ENCODE measurements at regions not wholly inside any gene's neighbourhood (a gene's known extent, or its start where the extent isn't known, plus 50 kb on each side); places are given as distances from the start of the nearest gene placed in this dataset.

DNA sequence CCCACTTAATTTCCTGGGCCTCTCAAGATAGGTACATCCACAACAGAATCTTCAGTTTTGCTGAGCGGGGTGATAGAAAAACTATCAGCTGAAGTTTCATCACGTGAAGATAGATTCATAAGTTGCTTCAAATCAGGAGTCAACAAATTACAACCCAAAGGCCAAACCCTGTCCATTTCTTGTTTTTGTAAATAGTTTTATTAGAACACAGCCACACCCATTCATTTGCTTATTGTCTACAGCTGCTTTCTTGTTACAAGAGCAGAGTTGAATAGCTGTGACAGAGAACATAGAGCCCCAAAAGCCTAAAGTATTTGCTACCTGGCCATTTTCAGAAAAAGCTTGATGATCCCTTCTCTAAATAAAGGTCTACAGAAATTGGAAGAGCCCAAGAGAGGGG, 300.1 kb upstream of the CDH5 start:
- no peak for DNase-seq (ENCODE audit: low spot score)

DNA sequence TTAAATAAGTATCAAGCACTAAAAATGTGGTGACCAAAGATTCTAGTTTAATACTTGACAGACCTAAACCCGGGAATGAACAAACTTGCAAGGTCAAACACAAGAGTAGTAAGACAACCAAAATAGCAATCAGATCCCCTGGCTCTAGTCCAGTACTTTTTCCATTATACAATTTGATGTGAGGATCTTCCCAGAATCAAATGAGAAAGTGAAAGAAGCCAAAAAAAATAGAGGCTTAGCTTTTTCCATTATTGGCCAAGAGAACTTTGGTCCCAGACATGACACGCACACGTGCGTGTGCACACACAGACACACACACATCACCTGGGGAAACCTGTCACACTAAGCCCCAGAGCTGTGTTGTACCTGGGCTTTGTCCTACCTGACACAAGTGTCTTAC, 300.6 kb upstream of the CDH5 start:
- no peak for DNase-seq (ENCODE audit: low spot score)

DNA sequence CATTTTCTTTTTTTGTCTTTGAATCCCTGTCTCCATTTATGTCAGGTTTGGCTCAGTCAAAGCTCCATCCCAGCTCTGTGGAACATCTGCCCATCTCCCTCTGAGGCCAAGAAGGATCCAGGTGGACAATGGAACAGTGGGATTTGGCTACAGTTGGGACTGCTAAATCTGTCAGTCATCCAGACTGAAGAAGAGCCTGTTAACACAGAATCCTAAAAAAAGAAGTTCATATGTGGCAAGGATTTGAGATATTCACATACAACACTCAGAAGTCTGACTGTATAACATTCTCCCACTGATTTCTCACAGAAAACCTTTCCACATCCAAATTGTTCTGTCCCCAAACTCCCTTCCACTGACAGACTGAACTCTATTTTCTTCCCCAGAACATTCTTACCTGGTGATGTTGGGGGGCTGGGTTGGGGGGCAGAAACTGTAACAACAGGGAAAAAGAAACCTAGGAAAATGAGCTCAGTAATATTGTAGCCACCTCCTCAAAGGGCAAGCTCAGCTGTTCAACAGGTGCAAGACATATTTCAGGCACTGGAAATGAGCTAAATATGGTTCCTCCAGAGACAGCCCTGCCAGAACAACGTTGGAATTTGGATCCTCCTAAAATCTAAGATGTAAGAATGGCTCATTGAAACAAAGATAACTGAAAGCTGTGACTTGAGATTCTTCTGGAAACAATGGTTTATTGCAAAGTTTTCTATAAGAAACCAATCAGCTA, 301.5 kb upstream of the CDH5 start:
- DNase-seq (ENCODE audit: low spot score): no peak

DNA sequence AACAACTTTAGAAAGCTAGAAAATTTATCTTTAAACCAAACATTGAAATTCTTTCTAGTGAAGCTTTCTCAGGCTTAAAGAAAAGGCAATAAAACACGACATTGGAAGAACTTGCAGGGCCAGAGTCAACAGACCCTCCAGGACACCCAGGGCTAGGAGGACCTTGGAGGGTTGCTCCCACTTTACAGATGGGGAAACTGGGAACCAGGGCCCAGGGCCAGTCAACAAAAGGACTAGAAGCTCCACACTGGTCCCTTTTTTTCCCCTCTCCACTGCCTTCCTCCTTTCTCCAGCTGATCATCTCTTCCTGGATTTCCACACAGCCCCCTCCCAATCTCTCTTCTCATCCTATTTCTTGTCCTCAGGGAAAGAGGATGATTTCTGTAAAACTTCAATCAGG, 307.7 kb upstream of the CDH5 start:
- no peak for DNase-seq (ENCODE audit: low spot score)

DNA sequence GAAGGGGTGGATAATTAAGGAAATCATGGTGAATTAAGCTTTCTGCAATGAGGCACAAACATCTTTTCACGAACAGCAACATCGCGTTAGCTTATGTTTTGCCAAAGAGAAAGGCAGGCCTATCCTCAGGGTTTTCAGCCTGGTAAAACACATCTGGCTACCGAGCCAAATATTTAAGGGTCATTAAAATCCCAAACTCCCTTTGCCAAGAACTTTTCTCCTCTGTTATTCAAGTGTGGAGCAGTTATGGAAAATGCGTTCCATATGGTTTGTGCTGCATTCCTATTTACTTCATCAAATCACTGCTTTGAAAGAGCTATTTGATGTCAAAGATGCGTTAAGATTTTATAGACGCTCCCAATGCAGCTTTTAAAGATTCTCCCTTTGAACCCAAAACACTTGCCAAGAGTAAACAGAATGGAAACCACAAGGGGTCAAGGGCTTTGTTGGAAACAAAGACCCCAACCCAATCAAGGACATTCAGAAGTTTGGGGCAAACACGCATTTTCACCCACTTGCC, 308.3 kb upstream of the CDH5 start:
- no peak for DNase-seq (ENCODE audit: low spot score)

DNA sequence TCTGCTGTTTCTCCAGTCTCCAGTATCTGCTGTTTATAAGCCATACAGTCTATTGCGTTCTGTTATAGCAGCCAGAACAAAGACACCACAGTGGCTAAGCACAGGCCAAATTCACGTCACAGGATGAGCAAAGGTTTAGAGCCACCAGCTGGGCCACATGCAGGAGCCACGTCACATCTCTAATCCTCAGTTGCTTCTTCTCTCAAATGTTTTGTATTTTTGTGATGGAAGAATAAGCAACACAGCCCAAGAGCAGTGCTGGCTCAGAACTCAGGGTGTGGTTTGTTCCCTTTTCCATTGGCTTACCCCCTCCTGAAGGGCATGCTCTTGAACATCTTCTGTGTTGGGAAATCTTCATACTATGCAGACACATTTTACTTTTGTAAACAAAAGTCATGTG, 309.4 kb upstream of the CDH5 start:
- DNase-seq (ENCODE audit: low spot score): no peak

DNA sequence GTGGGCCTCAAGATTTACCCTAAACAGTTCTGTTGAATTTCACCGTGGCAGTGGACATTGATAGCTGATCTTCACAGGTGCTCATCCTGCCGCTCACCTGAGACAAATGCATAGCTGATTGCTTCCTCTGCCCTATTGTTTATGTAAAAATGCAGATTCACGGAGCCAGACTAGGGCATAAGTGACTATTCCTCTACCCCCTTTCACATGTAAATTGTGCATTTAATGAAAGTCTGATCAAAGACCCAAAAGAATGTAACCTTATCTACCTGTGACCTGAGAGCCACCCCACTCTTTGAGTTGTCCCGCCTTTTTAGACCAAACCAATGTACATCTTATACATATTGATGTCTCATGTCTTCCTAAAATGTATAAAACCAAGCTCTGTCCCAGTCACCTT, 312.4 kb upstream of the CDH5 start:
- no peak for DNase-seq (ENCODE audit: low spot score)

DNA sequence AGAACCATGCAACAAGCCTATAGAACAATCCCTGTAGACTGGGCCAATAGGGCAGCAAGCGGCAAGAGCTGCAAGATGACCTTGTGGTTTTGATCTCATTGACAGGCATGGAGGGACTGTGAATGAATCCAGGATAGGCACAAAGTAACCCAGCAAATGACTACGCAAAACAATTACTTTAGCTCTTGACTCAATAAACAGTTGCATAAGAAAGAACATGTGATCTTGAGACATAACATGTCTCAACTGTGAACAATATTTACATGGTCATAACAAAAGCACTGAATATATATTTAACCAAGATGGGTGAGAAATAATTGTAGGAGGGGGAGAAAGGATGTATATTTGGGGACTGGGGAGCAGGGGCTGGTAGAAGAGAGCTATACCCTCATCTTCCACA, 313.7 kb upstream of the CDH5 start:
- DNase-seq (ENCODE audit: low spot score): no peak

DNA sequence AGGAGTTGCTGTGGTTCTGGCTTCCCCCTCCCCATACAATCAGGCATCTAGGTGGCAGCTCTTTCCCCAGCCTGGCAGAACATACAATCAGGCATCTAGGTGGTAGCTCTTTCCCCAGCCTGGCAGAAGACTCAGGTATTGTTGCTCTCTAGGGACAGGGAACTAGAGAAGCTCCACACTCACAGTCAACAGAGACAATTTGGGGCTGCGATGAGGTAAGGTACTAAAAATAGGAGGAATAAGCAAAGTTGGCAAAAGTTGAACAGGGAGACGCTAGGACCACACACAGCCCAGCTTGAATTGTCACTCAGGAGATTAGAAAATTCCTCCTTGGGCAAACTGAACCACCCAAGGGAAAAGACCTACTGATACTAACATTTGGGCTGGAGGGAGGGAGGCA, 315.5 kb upstream of the CDH5 start:
- DNase-seq (ENCODE audit: low spot score): no peak

DNA sequence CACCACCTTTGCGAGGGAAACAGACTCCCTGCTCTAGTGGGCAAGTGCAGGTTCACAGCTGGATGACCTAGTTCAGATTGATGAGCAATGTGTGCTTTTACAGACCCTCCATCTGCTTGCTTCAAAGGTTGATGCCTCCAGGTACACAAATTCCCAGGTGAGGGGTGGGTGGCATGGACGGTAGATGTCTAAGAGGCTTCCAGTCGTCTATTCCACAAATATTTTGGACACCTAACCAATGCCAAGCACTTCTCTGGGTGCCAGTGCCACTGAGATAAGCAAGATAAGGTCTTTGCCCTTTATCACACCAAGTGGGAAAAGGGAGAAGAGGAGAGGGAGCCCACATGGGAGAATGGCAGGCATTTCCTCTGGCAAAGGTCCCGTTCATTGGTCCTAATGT, 316.6 kb upstream of the CDH5 start:
- DNase-seq (ENCODE audit: low spot score): no peak

DNA sequence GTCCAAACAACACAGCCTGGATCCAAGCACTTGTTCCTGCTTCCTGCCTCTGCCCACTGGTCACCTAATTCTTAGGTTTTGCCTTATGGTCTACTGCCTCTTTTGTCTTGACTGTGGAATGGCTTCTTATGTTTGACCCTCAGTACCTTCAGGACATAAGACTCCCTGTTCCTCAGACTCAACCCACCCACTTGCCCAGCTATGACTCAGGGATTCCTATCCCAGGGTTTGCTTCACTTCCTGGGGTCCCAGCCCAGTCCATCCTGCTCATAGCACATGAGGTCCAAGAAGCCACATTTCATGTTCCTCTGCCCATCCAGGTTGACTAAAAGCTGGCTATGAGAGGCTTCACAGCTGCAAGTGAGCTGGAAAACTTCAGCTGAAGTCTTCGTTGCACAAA, 320.9 kb upstream of the CDH5 start:
- DNase-seq (ENCODE audit: low spot score): no peak

DNA sequence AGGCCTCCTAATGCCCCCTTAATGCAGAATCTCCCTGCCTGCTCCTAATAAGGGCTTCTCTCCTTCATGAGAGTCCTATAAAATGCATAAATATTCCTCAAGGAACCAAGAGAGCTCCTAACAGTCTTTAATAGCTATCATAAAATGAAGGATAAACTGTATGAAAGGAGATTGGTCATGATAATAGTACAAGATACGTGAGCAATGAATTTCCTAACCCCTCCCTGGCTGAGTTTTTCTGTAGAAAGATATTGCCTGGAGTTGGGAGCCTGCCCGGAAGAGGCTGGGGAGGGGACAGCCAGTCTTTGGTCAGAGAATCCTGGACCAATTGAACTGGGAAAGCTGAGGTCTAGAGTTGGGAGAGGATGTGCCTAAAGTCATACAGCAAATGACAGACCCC, 321.9 kb upstream of the CDH5 start:
- DNase-seq (ENCODE audit: low spot score): no peak

DNA sequence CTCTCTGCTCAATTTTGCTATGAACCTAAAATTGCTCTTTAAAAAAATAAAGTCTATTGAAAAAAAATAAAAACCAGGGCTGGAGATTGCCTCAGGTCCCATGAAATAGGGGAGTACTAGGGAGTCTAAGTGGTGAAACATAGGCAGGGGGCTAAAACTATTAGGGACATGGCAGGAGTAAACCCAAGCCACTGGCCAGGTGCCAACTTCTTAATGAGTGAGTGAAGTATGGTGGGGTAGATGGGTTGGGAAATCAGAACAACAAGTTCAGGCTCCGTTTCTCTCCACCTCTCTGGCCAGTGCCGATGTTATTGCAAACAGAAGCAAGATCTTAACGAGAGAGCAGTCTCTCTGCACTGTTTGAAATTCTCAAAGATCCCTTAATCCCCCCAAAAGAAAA, 322.4 kb upstream of the CDH5 start:
- no peak for DNase-seq (ENCODE audit: low spot score)

DNA sequence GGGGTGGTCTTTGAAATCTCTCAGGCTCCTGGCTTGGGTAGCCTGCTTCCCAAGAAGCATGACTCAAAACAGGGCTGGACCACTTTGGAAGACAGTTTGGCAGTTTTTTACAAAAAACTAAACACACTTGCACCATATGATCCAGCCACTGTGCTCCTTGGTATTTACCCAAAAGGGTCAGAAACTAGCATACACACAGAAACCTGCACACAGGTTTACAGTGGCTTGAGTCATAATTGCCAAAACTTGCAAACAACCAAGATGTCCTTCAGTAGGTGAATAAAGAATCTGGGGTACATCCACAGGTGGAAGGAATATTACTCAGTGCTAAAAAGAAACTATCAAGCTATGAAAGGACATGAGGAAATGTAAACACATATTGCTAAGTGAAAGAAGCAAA, 323.2 kb upstream of the CDH5 start:
- no peak for DNase-seq (ENCODE audit: low spot score)

DNA sequence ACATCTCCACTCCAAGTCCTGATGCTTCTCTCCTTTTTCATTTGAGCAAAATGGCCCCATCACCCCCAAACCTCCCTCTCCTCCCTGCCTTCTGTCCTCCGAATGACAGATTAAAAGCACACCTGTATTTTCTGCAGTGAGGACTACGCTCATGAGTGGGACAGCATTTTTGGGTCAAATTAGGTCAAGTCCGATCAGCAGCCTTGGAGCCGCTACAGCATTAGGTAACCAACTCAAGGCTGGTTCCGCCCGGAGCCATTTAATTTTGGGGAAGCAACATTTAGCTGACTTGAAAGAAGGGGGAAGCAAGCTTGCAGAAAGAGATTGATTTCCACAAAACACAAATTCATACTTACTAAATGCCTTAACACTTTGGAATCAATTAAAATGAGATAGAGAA, 324.1 kb upstream of the CDH5 start:
- DNase-seq (ENCODE audit: low spot score): no peak

DNA sequence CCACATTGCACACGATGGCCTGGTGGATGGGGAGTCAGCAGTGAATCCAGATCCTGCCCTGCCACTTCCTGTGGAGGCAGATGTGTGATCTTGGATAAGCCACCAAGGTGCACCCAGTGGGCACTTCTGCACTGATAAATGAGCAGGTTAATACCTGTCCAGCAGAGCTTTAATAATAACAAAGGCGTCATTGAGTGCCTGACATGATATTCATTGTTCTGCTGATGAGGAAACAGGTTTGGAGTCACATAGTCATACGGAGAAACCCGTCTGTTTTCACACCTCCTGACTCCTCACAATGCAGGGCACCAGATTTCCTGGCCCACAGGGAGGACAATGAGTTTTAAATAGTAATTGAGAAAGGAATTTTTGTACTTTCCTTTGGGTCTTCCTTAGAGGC, 324.6 kb upstream of the CDH5 start:
- DNase-seq (ENCODE audit: low spot score): no peak

DNA sequence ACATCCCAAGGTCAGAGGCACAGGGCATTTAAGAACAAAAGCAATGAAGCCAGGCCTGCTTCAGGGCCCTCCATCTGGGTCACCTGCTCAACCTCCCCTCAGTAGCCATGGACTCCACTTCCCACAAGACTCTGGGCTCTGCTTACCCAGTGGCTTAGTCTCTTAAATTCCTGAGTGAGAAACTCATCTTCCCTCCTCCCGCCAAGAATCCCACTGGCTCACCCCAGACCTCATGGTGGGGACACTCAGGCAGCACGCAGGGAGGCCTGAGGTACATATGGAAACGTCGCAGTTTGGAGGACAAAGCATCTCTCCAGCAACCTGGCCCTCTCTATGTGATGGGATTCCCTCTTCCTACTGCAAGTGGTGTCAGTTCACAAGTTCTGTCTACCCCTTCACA, 326.7 kb upstream of the CDH5 start:
- no peak for DNase-seq (ENCODE audit: low spot score)

DNA sequence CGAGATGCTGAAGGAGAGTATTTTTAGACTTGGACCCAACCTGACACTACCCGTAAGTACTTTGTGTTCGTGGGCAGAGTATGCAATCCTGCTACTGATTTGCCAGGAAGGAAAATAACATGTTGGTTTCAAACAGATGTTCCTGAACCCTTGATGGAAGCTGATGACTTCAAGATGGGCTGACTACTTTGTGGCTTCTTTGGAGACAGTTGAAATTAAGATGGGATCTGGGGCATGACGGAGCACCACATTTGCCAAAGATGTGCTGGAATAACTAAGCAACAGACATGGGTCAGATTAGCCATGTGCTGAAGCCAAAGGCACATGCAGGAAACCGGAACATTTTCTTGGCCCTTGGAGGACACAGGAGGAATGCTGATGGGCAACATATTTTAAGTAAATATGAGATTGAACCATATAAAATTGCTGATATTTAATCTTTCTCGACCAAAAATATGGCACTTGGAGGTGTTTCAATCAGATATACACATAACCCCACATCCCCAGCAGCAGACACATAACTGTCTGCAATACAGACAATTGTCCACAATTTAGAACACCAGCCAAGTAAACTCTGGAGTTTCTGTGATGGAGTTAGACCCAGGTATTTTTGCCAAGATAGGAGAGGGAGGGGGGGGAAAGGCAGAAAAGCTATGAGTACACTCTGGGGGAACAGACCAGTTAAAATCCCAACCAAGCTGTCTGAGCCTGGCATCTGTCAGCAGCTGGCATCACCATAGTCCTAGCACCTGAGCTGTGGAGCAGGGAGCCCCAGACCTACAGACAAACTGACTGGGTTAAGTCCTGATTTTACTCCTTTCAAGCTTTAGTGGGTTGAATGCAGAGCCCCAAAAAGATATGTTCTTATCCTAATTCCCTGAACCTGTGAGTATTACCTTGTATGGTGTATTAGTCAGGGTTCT, 329.4 kb upstream of the CDH5 start:
- peak; percentile 26 for DNase-seq (ENCODE audit: low spot score)

DNA sequence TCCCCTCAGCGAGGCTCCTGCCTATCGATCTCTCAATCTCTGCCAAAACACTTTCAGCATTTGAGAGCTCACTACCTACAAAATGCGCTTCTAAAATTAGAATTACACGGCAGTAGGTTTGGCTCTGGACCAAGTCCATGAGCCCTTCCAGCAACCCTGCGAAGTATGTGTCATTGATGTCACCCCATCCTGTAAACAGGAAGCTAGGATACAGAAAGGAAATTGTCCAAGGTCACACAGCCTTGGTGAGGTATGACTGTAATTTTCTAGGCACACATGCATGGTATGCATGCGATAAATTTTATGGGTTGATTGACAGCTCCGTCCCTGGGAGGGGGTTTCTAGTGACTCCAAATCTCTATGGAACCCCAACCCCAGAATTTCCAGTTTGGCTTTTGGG, 330.3 kb upstream of the CDH5 start:
- DNase-seq (ENCODE audit: low spot score): no peak

DNA sequence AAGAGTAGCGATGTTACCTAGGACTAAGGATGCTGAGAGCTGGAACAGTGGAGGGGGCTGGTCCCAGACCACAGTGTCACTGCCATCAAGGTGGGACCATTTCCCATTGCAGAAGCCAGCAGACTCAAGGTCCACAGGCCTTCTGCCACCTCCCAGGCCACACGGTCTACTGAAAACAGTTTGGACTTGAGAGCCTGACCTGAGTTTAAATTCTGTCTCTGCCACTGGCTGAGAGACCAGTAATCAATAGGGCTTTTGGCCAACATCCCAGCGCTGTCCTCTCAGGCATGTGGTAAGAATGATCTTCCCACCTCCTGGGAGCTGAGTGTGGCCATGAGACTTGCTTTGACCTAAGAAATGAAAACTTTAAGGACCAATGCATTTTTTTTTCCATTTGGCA, 331.4 kb upstream of the CDH5 start:
- peak; percentile 71 for DNase-seq (ENCODE audit: low spot score)

DNA sequence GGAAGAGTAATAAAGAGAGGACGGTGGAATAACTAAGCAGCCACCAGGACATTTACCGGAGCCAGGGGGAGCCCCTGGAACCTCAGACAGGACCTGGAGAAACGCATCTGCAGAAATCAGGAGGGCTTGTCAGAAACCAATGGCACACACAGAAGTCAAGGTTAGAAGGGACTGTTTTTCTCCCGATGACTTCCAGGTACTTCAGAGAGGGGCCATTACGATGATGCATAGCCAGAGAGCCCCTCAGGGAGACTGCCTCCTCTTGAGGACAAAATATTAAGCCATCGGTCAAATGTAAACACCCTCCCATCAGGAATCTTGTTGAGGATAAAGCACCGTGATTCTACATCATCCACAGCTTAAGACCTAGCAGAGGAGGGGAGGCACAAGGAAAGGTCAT, 333.6 kb upstream of the CDH5 start:
- DNase-seq (ENCODE audit: low spot score): no peak

DNA sequence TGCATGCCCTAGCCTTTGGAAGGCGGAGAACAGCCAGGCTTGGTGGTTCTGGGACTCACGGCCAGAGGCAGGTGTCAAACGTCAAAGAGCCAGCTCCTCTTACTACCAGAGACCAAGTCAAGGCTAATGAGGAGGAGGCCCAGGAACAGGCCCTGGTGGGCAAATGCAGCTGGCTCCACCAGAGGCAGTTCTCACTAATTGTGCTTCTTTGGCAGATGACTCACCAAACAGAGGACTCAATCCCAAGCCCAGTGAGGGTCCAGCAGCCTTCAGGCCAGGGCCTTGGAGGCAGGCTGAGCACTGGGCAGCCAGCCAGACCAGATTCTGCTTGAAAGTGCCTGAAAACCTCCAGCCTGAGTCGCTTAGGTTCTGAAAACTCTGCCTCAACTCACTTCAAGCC, 336.5 kb upstream of the CDH5 start:
- no peak for DNase-seq (ENCODE audit: low spot score)
